ENCODE measurements at regions not wholly inside any gene's neighbourhood (a gene's known extent, or its start where the extent isn't known, plus 50 kb on each side); places are given as distances from the start of the nearest gene placed in this dataset.

DNA sequence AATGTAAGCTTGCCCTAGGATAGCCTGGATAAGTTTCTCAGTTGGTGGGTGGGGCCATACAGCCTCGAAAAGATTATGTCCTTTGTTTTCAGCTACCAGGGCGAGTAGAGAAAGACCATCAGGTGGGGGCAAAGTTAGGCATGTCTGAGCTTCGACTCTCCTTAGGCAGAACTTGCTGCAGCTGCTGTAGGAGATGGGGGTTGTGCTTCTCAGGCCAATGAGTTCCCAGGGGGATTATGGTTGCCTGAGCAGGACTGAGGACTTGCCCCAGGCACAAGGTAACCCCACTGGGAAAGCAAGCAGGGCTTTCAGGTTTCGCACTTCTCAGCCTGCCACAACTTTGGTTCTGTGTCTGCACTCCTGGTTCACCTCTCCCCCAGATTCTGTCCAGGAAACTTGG is 173.4 kb upstream of the SESN3 start:
- TF ChIP-seq, protein P1, sequence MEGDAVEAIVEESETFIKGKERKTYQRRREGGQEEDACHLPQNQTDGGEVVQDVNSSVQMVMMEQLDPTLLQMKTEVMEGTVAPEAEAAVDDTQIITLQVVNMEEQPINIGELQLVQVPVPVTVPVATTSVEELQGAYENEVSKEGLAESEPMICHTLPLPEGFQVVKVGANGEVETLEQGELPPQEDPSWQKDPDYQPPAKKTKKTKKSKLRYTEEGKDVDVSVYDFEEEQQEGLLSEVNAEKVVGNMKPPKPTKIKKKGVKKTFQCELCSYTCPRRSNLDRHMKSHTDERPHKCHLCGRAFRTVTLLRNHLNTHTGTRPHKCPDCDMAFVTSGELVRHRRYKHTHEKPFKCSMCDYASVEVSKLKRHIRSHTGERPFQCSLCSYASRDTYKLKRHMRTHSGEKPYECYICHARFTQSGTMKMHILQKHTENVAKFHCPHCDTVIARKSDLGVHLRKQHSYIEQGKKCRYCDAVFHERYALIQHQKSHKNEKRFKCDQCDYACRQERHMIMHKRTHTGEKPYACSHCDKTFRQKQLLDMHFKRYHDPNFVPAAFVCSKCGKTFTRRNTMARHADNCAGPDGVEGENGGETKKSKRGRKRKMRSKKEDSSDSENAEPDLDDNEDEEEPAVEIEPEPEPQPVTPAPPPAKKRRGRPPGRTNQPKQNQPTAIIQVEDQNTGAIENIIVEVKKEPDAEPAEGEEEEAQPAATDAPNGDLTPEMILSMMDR (conservative IDR thresholded peaks at IDR 0.05 in 1 of 2, IDR thresholded peaks at IDR 0.05 in 1 of 2; ENCODE audit: low read depth in 1 of 2, low read length in 2 of 2), result no peak
- no peak for TF ChIP-seq EZH2 (IDR thresholded peaks at IDR 0.05; ENCODE audit: low read length, missing control alignments)
